ENCODE measurements at regions not wholly inside any gene's neighbourhood (a gene's known extent, or its start where the extent isn't known, plus 50 kb on each side); places are given as distances from the start of the nearest gene placed in this dataset.

GRCh38 chr14:46259536-46259935 is 392.0 kb downstream of the RPL10L start:
- Histone ChIP-seq H3K4me1 (no peaks in the 10 kb centered on the region), H3K9me3 (no peaks in the 10 kb centered on the region), H3K27ac (no peak overlapping the region), H3K4me3 (no peak overlapping the region), H3K36me3 (replicated peaks in 1 of 2; ENCODE audit: insufficient read depth in 1 of 2, low read depth in 2 of 2) (no peaks in the 10 kb centered on the region), H3K27me3 (no peaks in the 10 kb centered on the region)
- ATAC-seq (no peak), DNase-seq (no peak)
- 23 to 28% methylated on average over 4 of the region's 4 CpGs for WGBS, 2 donors
- intact Hi-C loops (cut with DNase I), result no loop called here
- no peak for TF ChIP-seq CTCF (IDR thresholded peaks at IDR 0.05)
- no peak for TF ChIP-seq POLR2A (IDR thresholded peaks at IDR 0.05)

GRCh38 chr14:46256381-46256780 is 395.2 kb downstream of the RPL10L start:
- H3K4me3 ChIP-seq, result no peak overlapping the region
- H3K27me3 ChIP-seq, result no peaks in the 10 kb centered on the region
- intact Hi-C loops (cut with DNase I), result no loop called here
- no peaks in the 10 kb centered on the region for H3K9me3 ChIP-seq
- TF ChIP-seq CTCF (IDR thresholded peaks at IDR 0.05) (no peak), POLR2A (IDR thresholded peaks at IDR 0.05) (no peak)
- no peaks in the 10 kb centered on the region for H3K36me3 ChIP-seq (replicated peaks in 1 of 2; ENCODE audit: insufficient read depth in 1 of 2, low read depth in 2 of 2)
- DNase-seq, result no peak
- no peaks in the 10 kb centered on the region for H3K4me1 ChIP-seq
- 34 to 45% methylated on average over 3 of the region's 3 CpGs for WGBS, 2 donors
- no peak for ATAC-seq
- no peak overlapping the region for H3K27ac ChIP-seq

GRCh38 chr14:46250113-46250703 is 401.4 kb downstream of the RPL10L start:
- H3K4me1 ChIP-seq, result no peaks in the 10 kb centered on the region
- H3K27me3 ChIP-seq, result no peaks in the 10 kb centered on the region
- ATAC-seq (no peak), DNase-seq (no peak)
- TF ChIP-seq POLR2A (IDR thresholded peaks at IDR 0.05), result no peak
- peak; percentile 20 to 58 (median 45) for TF ChIP-seq CTCF (IDR thresholded peaks at IDR 0.05)
- H3K27ac ChIP-seq, result no peak overlapping the region
- no peak overlapping the region for H3K4me3 ChIP-seq
- intact Hi-C loops (cut with DNase I), result no loop called here
- H3K36me3 ChIP-seq (replicated peaks in 1 of 2; ENCODE audit: insufficient read depth in 1 of 2, low read depth in 2 of 2), result no peaks in the 10 kb centered on the region
- H3K9me3 ChIP-seq, result no peaks in the 10 kb centered on the region

- no peak for DNase-seq
- Histone ChIP-seq H3K4me1 (no peaks in the 10 kb centered on the region), H3K27me3 (no peaks in the 10 kb centered on the region), H3K4me3 (no peak overlapping the region), H3K9me3 (no peaks in the 10 kb centered on the region), H3K27ac (no peak overlapping the region), H3K36me3 (replicated peaks in 1 of 2; ENCODE audit: insufficient read depth in 1 of 2, low read depth in 2 of 2) (no peaks in the 10 kb centered on the region)
- TF ChIP-seq POLR2A (IDR thresholded peaks at IDR 0.05), result no peak
- no peak for TF ChIP-seq CTCF (IDR thresholded peaks at IDR 0.05)
- ATAC-seq, result no peak
- WGBS, 2 donors, result 9% methylated on average over 1 of the region's 1 CpG
- intact Hi-C loops (cut with DNase I), result no loop called here
Observed at GRCh38 chr14:46248001-46248630, 403.5 kb downstream of the RPL10L start.

- H3K27ac ChIP-seq, result no peak overlapping the region
- H3K27me3 ChIP-seq, result no peaks in the 10 kb centered on the region
- H3K9me3 ChIP-seq, result no peaks in the 10 kb centered on the region
- no peak overlapping the region for H3K4me3 ChIP-seq
- WGBS, 2 donors, result 63 to 73% methylated on average over 2 of the region's 2 CpGs
- H3K36me3 ChIP-seq (replicated peaks in 1 of 2; ENCODE audit: insufficient read depth in 1 of 2, low read depth in 2 of 2), result no peaks in the 10 kb centered on the region
- H3K4me1 ChIP-seq, result no peaks in the 10 kb centered on the region
- intact Hi-C loops (cut with DNase I), result no loop called here
- no peak for TF ChIP-seq CTCF (IDR thresholded peaks at IDR 0.05)
- TF ChIP-seq POLR2A (IDR thresholded peaks at IDR 0.05), result no peak
- no peak for ATAC-seq
- DNase-seq, result no peak
Observed at GRCh38 chr14:46245276-46245675, 406.3 kb downstream of the RPL10L start.

All from body of pancreas (tissue), 4 donors.